ENCODE measurements at regions not wholly inside any gene's neighbourhood (a gene's known extent, or its start where the extent isn't known, plus 50 kb on each side); places are given as distances from the start of the nearest gene placed in this dataset.

DNA sequence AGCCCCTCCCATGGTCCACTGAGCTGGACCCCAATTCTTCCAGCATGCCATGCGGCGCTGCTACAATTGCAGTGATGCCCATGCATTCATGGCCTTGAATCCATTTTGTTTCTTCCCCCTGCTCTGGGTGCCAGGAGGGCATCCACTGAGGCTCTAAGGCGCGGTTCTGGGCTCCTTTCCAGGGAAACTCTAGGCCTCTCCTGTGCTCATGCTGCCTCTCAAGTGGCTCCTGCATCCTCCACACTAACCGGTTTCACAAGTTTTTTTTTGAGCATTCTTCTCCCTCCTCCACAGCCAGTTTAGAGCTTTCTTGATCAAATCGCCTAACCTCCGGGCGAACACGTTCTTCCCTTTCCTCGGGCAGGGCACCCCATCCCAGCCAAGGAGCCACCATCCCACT, 69.1 kb upstream of the FLT1 start:
- no peak for TF ChIP-seq CTCF (IDR thresholded peaks at IDR 0.05 in 8 of 11, conservative IDR thresholded peaks at IDR 0.05 in 3 of 11)
- no peak for TF ChIP-seq POLR2AphosphoS5 (IDR thresholded peaks at IDR 0.05)
- no peak for TF ChIP-seq POLR2A (IDR thresholded peaks at IDR 0.05)

Measured in spleen (tissue), 7 donors.